Neuronal stem cell (in vitro differentiated cells): ENCODE measurements at regions not wholly inside any gene's neighbourhood (a gene's known extent, or its start where the extent isn't known, plus 50 kb on each side); places are given as distances from the start of the nearest gene placed in this dataset.

Experiments
- DNase-seq: peaks from one replicate; pipeline ENCODE4 v3.0.0-alpha.2; 2013; ENCODE audit warnings: low spot score
- H2AFZ ChIP-seq: one replicate; pipeline ENCODE4 v1.6.1; 2013; ENCODE audit warnings: mild to moderate bottlenecking, low read length, inconsistent platforms
- H2AK5ac ChIP-seq: 2 replicates; pipeline ENCODE4 v1.6.1; 2013; ENCODE audit warnings: low read depth, mild to moderate bottlenecking, inconsistent platforms, low read length, moderate library complexity, mixed read lengths
- H2BK120ac ChIP-seq: 2 replicates; pipeline ENCODE4 v1.6.1; 2013; ENCODE audit warnings: low read depth, mild to moderate bottlenecking, inconsistent platforms, low read length, moderate library complexity, mixed read lengths
- H2BK12ac ChIP-seq: one replicate; pipeline ENCODE4 v1.6.1; 2013; ENCODE audit warnings: low read length, inconsistent platforms
- H2BK15ac ChIP-seq: 2 replicates; pipeline ENCODE4 v1.6.1; 2013; ENCODE audit warnings: mild to moderate bottlenecking, low read length, inconsistent platforms, mixed read lengths
- H2BK5ac ChIP-seq: one replicate; pipeline ENCODE4 v1.6.1; 2013; ENCODE audit warnings: inconsistent platforms, mild to moderate bottlenecking, low read length, moderate library complexity
- H3K14ac ChIP-seq: one replicate; pipeline ENCODE4 v1.6.1; 2013; ENCODE audit warnings: low read length, inconsistent platforms
- H3K18ac ChIP-seq: 2 replicates; pipeline ENCODE4 v1.6.1; 2013; ENCODE audit warnings: low read length, inconsistent platforms
- H3K23ac ChIP-seq: 2 replicates; pipeline ENCODE4 v1.6.1; 2013; ENCODE audit warnings: low read depth, mild to moderate bottlenecking, mixed read lengths, low read length, inconsistent platforms; ENCODE audit not compliant: poor library complexity
- H3K27ac ChIP-seq: replicated peaks from 3 replicates; pipeline ENCODE4 v1.5.1; 2013; ENCODE audit warnings: low read length, inconsistent platforms
- H3K27me3 ChIP-seq, 3 experiments: 2 replicates each; pipeline ENCODE4 v1.6.1; 2013; ENCODE audit warnings: low read length in 3 of 3, mild to moderate bottlenecking in 2 of 3, inconsistent platforms in 1 of 3, low read depth in 1 of 3, mixed read lengths in 1 of 3, moderate library complexity in 1 of 3; ENCODE audit not compliant: control insufficient read depth in 3 of 3, insufficient read depth in 3 of 3
- H3K36me3 ChIP-seq, 2 donors: replicated peaks in 1 of 2; 2 replicates each; pipeline ENCODE4 v1.6.1; 2013; ENCODE audit warnings: low read length in 2 of 2; ENCODE audit not compliant: control insufficient read depth in 2 of 2, insufficient read depth in 2 of 2
- H3K4ac ChIP-seq: 2 replicates; pipeline ENCODE4 v1.6.1; 2013; ENCODE audit warnings: inconsistent platforms, mild to moderate bottlenecking, low read length, moderate library complexity
- H3K4me1 ChIP-seq, 2 donors: 1 replicate in 1 of 2; 2 replicates in 1 of 2; pipeline ENCODE4 v1.6.1; 2013; ENCODE audit warnings: low read length in 2 of 2, low read depth in 1 of 2; ENCODE audit not compliant: control insufficient read depth in 2 of 2, insufficient read depth in 1 of 2
- H3K4me2 ChIP-seq: one replicate; pipeline ENCODE4 v1.6.1; 2013; ENCODE audit warnings: mild to moderate bottlenecking, low read length, inconsistent platforms; ENCODE audit not compliant: insufficient read depth, poor library complexity, severe bottlenecking
- H3K4me3 ChIP-seq, 2 donors: 2 replicates each; pipeline ENCODE4 v1.5.1; 2013; ENCODE audit warnings: low read length in 2 of 2, mild to moderate bottlenecking in 2 of 2, inconsistent platforms in 1 of 2, moderate library complexity in 1 of 2
- H3K79me1 ChIP-seq: one replicate; pipeline ENCODE4 v1.6.1; 2013; ENCODE audit warnings: low read depth, mild to moderate bottlenecking, inconsistent platforms, low read length, moderate library complexity
- H3K9ac ChIP-seq: one replicate; pipeline ENCODE4 v1.6.1; 2013; ENCODE audit warnings: mild to moderate bottlenecking, low read depth, low read length, inconsistent platforms; ENCODE audit not compliant: poor library complexity
- H3K9me3 ChIP-seq, 2 donors: replicated peaks in 1 of 2; 2 replicates each; pipeline versions ENCODE3 to v1.6.1; 2013; ENCODE audit warnings: low read length in 2 of 2, mild to moderate bottlenecking in 2 of 2, inconsistent platforms in 1 of 2, low read depth in 1 of 2, mixed read lengths in 1 of 2, moderate library complexity in 1 of 2; ENCODE audit not compliant: control insufficient read depth in 2 of 2, insufficient read depth in 1 of 2
- H4K8ac ChIP-seq: one replicate; pipeline ENCODE4 v1.6.1; 2013; ENCODE audit warnings: low read depth, mild to moderate bottlenecking, inconsistent platforms, low read length, moderate library complexity
- H4K91ac ChIP-seq: one replicate; pipeline ENCODE4 v1.6.1; 2013; ENCODE audit warnings: low read length, low read depth, mild to moderate bottlenecking, inconsistent platforms; ENCODE audit not compliant: poor library complexity
- WGBS, 2 donors: extraction: QIAGEN DNeasy Blood & Tissue Kit; methylation state at CpG; one replicate each; pipeline ENCODE4 v1.1.7; 2013; ENCODE audit warnings: missing lambda C conversion rate in 2 of 2, mixed read lengths in 1 of 2; ENCODE audit not compliant: insufficient read length in 2 of 2, insufficient replicate concordance in 1 of 2; ENCODE audit errors: extremely low coverage in 2 of 2; 5-methylcytosine and 5-hydroxymethylcytosine counted together

DNA sequence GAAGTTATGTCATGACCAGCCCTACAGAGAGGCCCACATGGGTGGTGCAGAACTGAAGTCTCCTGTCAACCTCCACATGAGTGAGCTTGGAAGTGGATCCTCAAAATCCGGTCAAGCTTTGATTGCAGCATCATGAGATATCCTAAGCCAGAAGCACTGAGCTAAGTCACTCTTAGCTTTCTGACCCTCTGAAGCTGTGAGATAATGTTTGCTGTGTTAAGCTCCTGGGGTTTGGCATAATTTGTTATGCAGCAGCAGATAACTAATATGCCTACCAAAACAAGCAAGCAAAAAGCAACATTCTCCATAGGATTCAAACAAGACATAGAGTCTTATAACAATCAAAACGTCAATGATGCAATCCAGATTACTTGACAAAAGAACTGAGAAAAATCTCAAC is 87.6 kb upstream of the GRIN2B start:
- no peaks in the 10 kb centered on the region for H3K79me1 ChIP-seq
- H2BK5ac ChIP-seq = no peak overlapping the region
- no peaks in the 10 kb centered on the region for H3K36me3 ChIP-seq
- H3K14ac ChIP-seq = no peak overlapping the region
- no peak overlapping the region for H3K4me2 ChIP-seq
- no peak overlapping the region for H3K18ac ChIP-seq
- H2BK15ac ChIP-seq = no peak overlapping the region
- no peak overlapping the region for H4K8ac ChIP-seq
- no peak overlapping the region for H4K91ac ChIP-seq
- no peak overlapping the region for H3K27ac ChIP-seq
- H2BK12ac ChIP-seq = no peak overlapping the region
- no CpG with 5 or more reads among the region's 2 CpGs for WGBS, 2 donors
- H3K27me3 ChIP-seq = no peaks in the 10 kb centered on the region
- DNase-seq = no peak
- no peak overlapping the region for H3K9ac ChIP-seq
- H2AFZ ChIP-seq = no peak overlapping the region
- H3K4me3 ChIP-seq = no peak overlapping the region
- H3K9me3 ChIP-seq = no peaks in the 10 kb centered on the region
- H2AK5ac ChIP-seq = no peak overlapping the region
- H3K4me1 ChIP-seq = no peaks in the 10 kb centered on the region
- no peak overlapping the region for H2BK120ac ChIP-seq
- H3K4ac ChIP-seq = no peak overlapping the region
- H3K23ac ChIP-seq = no peak overlapping the region

DNA sequence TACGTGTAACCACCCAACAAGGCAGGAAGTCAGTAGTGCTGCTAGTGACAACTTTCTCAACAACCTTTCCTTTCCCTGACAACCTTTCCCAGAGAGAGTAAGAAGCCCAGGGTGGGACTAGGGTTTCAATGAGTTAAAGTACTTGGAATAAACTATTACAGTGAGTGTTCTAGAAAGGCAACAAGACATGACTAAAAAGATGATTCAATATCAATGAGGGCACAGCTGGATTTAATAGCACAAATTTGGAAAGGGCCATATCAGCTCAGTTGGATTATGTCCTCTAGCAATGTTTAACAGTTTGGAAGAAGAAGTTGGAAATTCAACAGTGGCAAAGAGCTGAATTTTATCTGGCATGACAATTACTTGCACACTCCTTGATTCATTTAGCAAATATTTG is 90.4 kb upstream of the GRIN2B start:
- H3K36me3 ChIP-seq = no peaks in the 10 kb centered on the region
- no peaks in the 10 kb centered on the region for H3K27me3 ChIP-seq
- no peak overlapping the region for H2BK120ac ChIP-seq
- H3K23ac ChIP-seq = no peak overlapping the region
- no peak overlapping the region for H2AFZ ChIP-seq
- no peak overlapping the region for H2BK15ac ChIP-seq
- no peaks in the 10 kb centered on the region for H3K9me3 ChIP-seq
- DNase-seq = no peak
- no peaks in the 10 kb centered on the region for H3K4me1 ChIP-seq
- no peak overlapping the region for H2AK5ac ChIP-seq
- no peak overlapping the region for H3K4me2 ChIP-seq
- no peak overlapping the region for H3K18ac ChIP-seq
- H3K79me1 ChIP-seq = no peaks in the 10 kb centered on the region
- H3K4me3 ChIP-seq = no peak overlapping the region
- no peak overlapping the region for H3K14ac ChIP-seq
- H2BK12ac ChIP-seq = no peak overlapping the region
- H2BK5ac ChIP-seq = no peak overlapping the region
- H3K27ac ChIP-seq = no peak overlapping the region
- no CpG with 5 or more reads among the region's 1 CpG for WGBS, 2 donors
- no peak overlapping the region for H4K8ac ChIP-seq
- no peak overlapping the region for H3K9ac ChIP-seq
- H4K91ac ChIP-seq = no peak overlapping the region
- no peak overlapping the region for H3K4ac ChIP-seq

DNA sequence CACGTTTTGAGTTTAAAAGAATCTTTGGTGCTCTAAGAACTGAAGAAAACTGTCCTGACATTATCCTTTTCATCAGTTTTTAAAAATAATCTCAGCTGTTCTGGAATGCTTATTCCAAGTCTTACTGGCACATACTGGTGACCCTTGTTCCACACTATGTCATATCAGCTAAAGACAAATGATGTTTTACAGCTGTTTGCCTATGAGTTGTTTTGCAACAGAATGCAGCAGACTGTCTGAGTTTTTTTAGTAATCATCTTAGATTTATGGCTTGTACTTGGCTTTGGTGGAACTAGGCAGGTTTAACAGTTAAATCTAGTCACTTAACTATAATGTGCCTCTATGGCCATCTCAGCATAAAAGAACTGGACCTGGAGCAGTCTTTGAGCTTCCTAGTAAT is 91.6 kb upstream of the GRIN2B start:
- Histone ChIP-seq H2BK5ac (no peak overlapping the region), H3K23ac (no peak overlapping the region), H3K79me1 (no peaks in the 10 kb centered on the region), H3K14ac (no peak overlapping the region), H3K4ac (no peak overlapping the region), H4K91ac (no peak overlapping the region), H3K18ac (no peak overlapping the region), H2BK120ac (no peak overlapping the region), H3K9ac (no peak overlapping the region), H3K9me3 (no peaks in the 10 kb centered on the region), H2BK12ac (no peak overlapping the region), H2BK15ac (no peak overlapping the region), H2AK5ac (no peak overlapping the region), H3K36me3 (no peaks in the 10 kb centered on the region), H3K4me3 (no peak overlapping the region), H3K4me2 (peak overlapping the region; percentile 2), H3K27ac (no peak overlapping the region), H4K8ac (no peak overlapping the region), H3K4me1 (no peaks in the 10 kb centered on the region), H3K27me3 (no peaks in the 10 kb centered on the region), H2AFZ (no peak overlapping the region)
- DNase-seq = no peak
- WGBS, 2 donors = 100% methylated on average over 1 of the region's 1 CpG; no CpG with 5 or more reads in 1 of the 2 donors

- no peak overlapping the region for H3K4me2 ChIP-seq
- H2BK120ac ChIP-seq = no peak overlapping the region
- no peak overlapping the region for H3K23ac ChIP-seq
- H2BK5ac ChIP-seq = no peak overlapping the region
- no peak overlapping the region for H2AFZ ChIP-seq
- no peak overlapping the region for H3K18ac ChIP-seq
- no peak overlapping the region for H3K4me3 ChIP-seq
- H2AK5ac ChIP-seq = no peak overlapping the region
- no peak overlapping the region for H2BK15ac ChIP-seq
- no peaks in the 10 kb centered on the region for H3K27me3 ChIP-seq
- no CpG with 5 or more reads among the region's 2 CpGs for WGBS, 2 donors
- no peak overlapping the region for H3K14ac ChIP-seq
- no peaks in the 10 kb centered on the region for H3K9me3 ChIP-seq
- no peak overlapping the region for H4K91ac ChIP-seq
- H3K4ac ChIP-seq = no peak overlapping the region
- no peaks in the 10 kb centered on the region for H3K36me3 ChIP-seq
- no peak overlapping the region for H4K8ac ChIP-seq
- no peak overlapping the region for H2BK12ac ChIP-seq
- H3K27ac ChIP-seq = no peak overlapping the region
- H3K4me1 ChIP-seq = no peaks in the 10 kb centered on the region
- H3K79me1 ChIP-seq = no peaks in the 10 kb centered on the region
- H3K9ac ChIP-seq = no peak overlapping the region
- DNase-seq = no peak
Observed at GRCh38 chr12:14075797-14076393, 94.5 kb upstream of the GRIN2B start.
